ENCODE measurements at regions not wholly inside any gene's neighbourhood (a gene's known extent, or its start where the extent isn't known, plus 50 kb on each side); places are given as distances from the start of the nearest gene placed in this dataset.

GRCh38 chr17:65401561-65401960 is 159.9 kb downstream of the AXIN2 start:
- no peak for TF ChIP-seq POLR2A (IDR thresholded peaks at IDR 0.05)
- no peak for TF ChIP-seq CTCF (IDR thresholded peaks at IDR 0.05)
